ENCODE measurements at regions not wholly inside any gene's neighbourhood (a gene's known extent, or its start where the extent isn't known, plus 50 kb on each side); places are given as distances from the start of the nearest gene placed in this dataset.

GRCh38 chr6:41420186-41420585 lies 84.8 kb downstream of the NCR2 start:
- Histone ChIP-seq H3K4me1 (ENCODE audit: control insufficient read depth, insufficient read depth, low read length) (peaks cover 6% of the 10 kb centered on the region), H3K36me3 (ENCODE audit: control insufficient read depth, insufficient read depth, low read length) (no peaks in the 10 kb centered on the region), H3K9ac (ENCODE audit: low read depth, low read length) (no peak overlapping the region), H3K27me3 (ENCODE audit: control insufficient read depth, insufficient read depth, low read length) (peaks cover 96% of the 10 kb centered on the region), H3K9me3 (ENCODE audit: control insufficient read depth, insufficient read depth, low read length) (no peaks in the 10 kb centered on the region), H3K4me3 (ENCODE audit: low read depth, low read length) (no peak overlapping the region)

- Histone ChIP-seq H3K4me3 (ENCODE audit: low read depth, low read length) (no peak overlapping the region), H3K36me3 (ENCODE audit: control insufficient read depth, insufficient read depth, low read length) (no peaks in the 10 kb centered on the region), H3K4me1 (ENCODE audit: control insufficient read depth, insufficient read depth, low read length) (peaks cover 17% of the 10 kb centered on the region), H3K9me3 (ENCODE audit: control insufficient read depth, insufficient read depth, low read length) (no peaks in the 10 kb centered on the region), H3K9ac (ENCODE audit: low read depth, low read length) (no peak overlapping the region), H3K27me3 (ENCODE audit: control insufficient read depth, insufficient read depth, low read length) (peaks cover 96% of the 10 kb centered on the region)
Observed at GRCh38 chr6:41422161-41422560, 86.8 kb downstream of the NCR2 start.

- no peaks in the 10 kb centered on the region for H3K36me3 ChIP-seq (ENCODE audit: control insufficient read depth, insufficient read depth, low read length)
- H3K4me3 ChIP-seq (ENCODE audit: low read depth, low read length): no peak overlapping the region
- no peak overlapping the region for H3K9ac ChIP-seq (ENCODE audit: low read depth, low read length)
- H3K27me3 ChIP-seq (ENCODE audit: control insufficient read depth, insufficient read depth, low read length): peaks cover 89% of the 10 kb centered on the region
- H3K4me1 ChIP-seq (ENCODE audit: control insufficient read depth, insufficient read depth, low read length): peaks cover 17% of the 10 kb centered on the region
- H3K9me3 ChIP-seq (ENCODE audit: control insufficient read depth, insufficient read depth, low read length): no peaks in the 10 kb centered on the region
Observed at GRCh38 chr6:41423002-41423401, 87.6 kb downstream of the NCR2 start.

DNA sequence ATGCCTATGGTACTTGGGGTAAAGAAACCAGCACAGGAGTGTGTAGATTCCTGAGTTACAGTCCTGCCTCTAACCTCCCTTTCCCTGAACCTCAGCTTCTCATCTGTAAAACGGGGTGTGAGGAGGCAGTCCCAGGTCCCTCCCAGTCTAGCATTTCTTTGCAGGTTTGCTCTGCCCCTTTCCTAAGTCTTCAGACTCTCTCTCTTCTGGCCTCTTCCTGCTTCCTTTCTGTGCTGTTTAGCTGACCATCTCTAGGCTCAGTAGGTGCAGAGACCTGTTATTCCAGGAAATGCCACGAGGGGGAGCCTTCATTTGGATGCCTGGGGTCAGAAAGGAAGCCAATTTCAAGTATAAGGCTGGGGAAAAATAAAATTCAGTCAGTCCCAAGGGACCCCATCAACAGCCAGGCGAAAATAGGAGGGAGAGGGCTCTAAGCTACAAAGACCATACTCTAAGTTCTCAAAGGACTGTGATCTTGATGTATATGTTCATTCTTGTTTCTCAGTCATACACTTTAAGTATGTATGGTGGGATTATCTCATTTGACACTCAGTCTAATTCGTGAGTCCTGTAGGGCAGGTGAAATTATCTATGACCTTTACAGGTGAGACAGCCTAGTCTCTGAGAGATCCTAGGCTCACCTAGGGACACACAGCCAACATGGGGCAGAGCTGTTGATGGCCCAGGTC lies 89.1 kb downstream of the NCR2 start:
- H3K9me3 ChIP-seq (ENCODE audit: control insufficient read depth, insufficient read depth, low read length): no peaks in the 10 kb centered on the region
- no peaks in the 10 kb centered on the region for H3K36me3 ChIP-seq (ENCODE audit: control insufficient read depth, insufficient read depth, low read length)
- peaks cover 25% of the 10 kb centered on the region for H3K4me1 ChIP-seq (ENCODE audit: control insufficient read depth, insufficient read depth, low read length)
- peaks cover 86% of the 10 kb centered on the region for H3K27me3 ChIP-seq (ENCODE audit: control insufficient read depth, insufficient read depth, low read length)
- no peak overlapping the region for H3K9ac ChIP-seq (ENCODE audit: low read depth, low read length)
- no peak overlapping the region for H3K4me3 ChIP-seq (ENCODE audit: low read depth, low read length)

DNA sequence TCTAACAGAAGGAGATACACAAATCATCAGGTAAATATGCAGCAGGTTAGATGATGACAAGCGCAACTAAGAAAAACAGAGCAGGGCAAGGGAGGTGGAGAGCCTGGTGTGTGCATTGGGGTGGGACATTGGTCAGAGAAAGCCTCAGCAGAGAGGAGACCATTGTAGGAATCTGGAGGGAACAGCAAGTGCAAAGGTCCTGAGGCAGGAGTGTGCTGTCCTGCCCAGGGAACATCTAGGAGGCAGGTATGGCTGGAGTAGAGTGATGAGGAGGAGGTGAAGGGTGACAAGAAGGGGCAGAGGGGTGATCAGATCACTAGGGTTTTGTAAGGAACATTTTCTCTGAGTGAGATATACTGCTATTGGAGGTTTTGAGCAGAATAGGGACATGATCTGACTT lies 90.1 kb downstream of the NCR2 start:
- peaks cover 86% of the 10 kb centered on the region for H3K27me3 ChIP-seq (ENCODE audit: control insufficient read depth, insufficient read depth, low read length)
- H3K4me3 ChIP-seq (ENCODE audit: low read depth, low read length): no peak overlapping the region
- no peaks in the 10 kb centered on the region for H3K36me3 ChIP-seq (ENCODE audit: control insufficient read depth, insufficient read depth, low read length)
- peaks cover 31% of the 10 kb centered on the region for H3K4me1 ChIP-seq (ENCODE audit: control insufficient read depth, insufficient read depth, low read length)
- H3K9ac ChIP-seq (ENCODE audit: low read depth, low read length): no peak overlapping the region
- no peaks in the 10 kb centered on the region for H3K9me3 ChIP-seq (ENCODE audit: control insufficient read depth, insufficient read depth, low read length)

GRCh38 chr6:41426438-41426851 lies 91.0 kb downstream of the NCR2 start:
- Histone ChIP-seq H3K4me1 (ENCODE audit: control insufficient read depth, insufficient read depth, low read length) (peaks cover 31% of the 10 kb centered on the region), H3K9ac (ENCODE audit: low read depth, low read length) (no peak overlapping the region), H3K27me3 (ENCODE audit: control insufficient read depth, insufficient read depth, low read length) (peaks cover 85% of the 10 kb centered on the region), H3K9me3 (ENCODE audit: control insufficient read depth, insufficient read depth, low read length) (no peaks in the 10 kb centered on the region), H3K4me3 (ENCODE audit: low read depth, low read length) (peak overlapping the region; percentile 31), H3K36me3 (ENCODE audit: control insufficient read depth, insufficient read depth, low read length) (no peaks in the 10 kb centered on the region)

GRCh38 chr6:41426888-41427641 lies 91.7 kb downstream of the NCR2 start:
- peaks cover 31% of the 10 kb centered on the region for H3K4me1 ChIP-seq (ENCODE audit: control insufficient read depth, insufficient read depth, low read length)
- H3K36me3 ChIP-seq (ENCODE audit: control insufficient read depth, insufficient read depth, low read length): no peaks in the 10 kb centered on the region
- H3K9me3 ChIP-seq (ENCODE audit: control insufficient read depth, insufficient read depth, low read length): no peaks in the 10 kb centered on the region
- peaks cover 85% of the 10 kb centered on the region for H3K27me3 ChIP-seq (ENCODE audit: control insufficient read depth, insufficient read depth, low read length)
- peak overlapping the region; percentile 31 for H3K4me3 ChIP-seq (ENCODE audit: low read depth, low read length)
- no peak overlapping the region for H3K9ac ChIP-seq (ENCODE audit: low read depth, low read length)

DNA sequence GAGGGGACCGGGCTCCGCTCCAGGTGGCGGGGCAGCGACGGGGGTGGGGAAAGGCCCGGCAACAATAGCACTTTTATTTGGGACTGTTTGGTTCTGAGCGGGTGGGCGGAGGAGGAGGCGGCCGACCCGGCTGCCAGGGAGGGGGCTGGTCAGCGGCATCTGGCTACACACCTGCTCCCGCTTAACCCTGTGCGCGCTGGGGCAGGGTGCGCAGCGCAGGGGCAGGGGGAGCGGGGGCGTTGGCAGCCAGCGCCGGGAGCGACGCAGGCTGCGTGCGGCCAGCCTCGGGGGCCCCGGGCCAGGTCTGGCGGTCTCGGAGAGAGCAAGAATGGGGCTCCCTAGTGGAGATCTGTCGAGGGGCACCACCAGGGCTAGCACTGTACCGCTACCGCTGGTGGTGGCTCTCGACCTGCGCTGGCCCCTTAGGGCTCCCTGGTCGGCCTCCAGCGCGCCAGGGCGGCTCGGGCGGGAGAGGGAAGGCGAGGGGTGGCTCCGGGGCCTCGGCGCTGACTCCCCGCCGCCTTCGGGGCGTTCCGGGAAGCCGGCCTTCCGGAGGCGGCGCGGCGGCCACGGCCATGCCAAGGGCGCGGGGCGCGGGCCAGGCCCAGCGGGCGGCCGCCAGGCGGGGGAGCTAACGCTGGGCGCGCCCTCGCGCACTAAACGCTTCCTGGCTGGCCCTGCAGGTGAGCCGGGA lies 92.4 kb downstream of the NCR2 start:
- H3K9me3 ChIP-seq (ENCODE audit: control insufficient read depth, insufficient read depth, low read length): no peaks in the 10 kb centered on the region
- no peaks in the 10 kb centered on the region for H3K36me3 ChIP-seq (ENCODE audit: control insufficient read depth, insufficient read depth, low read length)
- peaks cover 34% of the 10 kb centered on the region for H3K4me1 ChIP-seq (ENCODE audit: control insufficient read depth, insufficient read depth, low read length)
- H3K4me3 ChIP-seq (ENCODE audit: low read depth, low read length): peak overlapping the region; percentile 31
- no peak overlapping the region for H3K9ac ChIP-seq (ENCODE audit: low read depth, low read length)
- peaks cover 78% of the 10 kb centered on the region for H3K27me3 ChIP-seq (ENCODE audit: control insufficient read depth, insufficient read depth, low read length)

GRCh38 chr6:41428336-41428995 lies 93.1 kb downstream of the NCR2 start:
- H3K4me3 ChIP-seq (ENCODE audit: low read depth, low read length): peak overlapping the region; percentile 39
- H3K27me3 ChIP-seq (ENCODE audit: control insufficient read depth, insufficient read depth, low read length): peaks cover 71% of the 10 kb centered on the region
- peaks cover 35% of the 10 kb centered on the region for H3K4me1 ChIP-seq (ENCODE audit: control insufficient read depth, insufficient read depth, low read length)
- H3K9ac ChIP-seq (ENCODE audit: low read depth, low read length): no peak overlapping the region
- H3K9me3 ChIP-seq (ENCODE audit: control insufficient read depth, insufficient read depth, low read length): no peaks in the 10 kb centered on the region
- H3K36me3 ChIP-seq (ENCODE audit: control insufficient read depth, insufficient read depth, low read length): no peaks in the 10 kb centered on the region

GRCh38 chr6:41428996-41429421 lies 93.6 kb downstream of the NCR2 start:
- Histone ChIP-seq H3K9ac (ENCODE audit: low read depth, low read length) (no peak overlapping the region), H3K4me1 (ENCODE audit: control insufficient read depth, insufficient read depth, low read length) (peaks cover 35% of the 10 kb centered on the region), H3K27me3 (ENCODE audit: control insufficient read depth, insufficient read depth, low read length) (peaks cover 65% of the 10 kb centered on the region), H3K36me3 (ENCODE audit: control insufficient read depth, insufficient read depth, low read length) (no peaks in the 10 kb centered on the region), H3K4me3 (ENCODE audit: low read depth, low read length) (peak overlapping the region; percentile 39), H3K9me3 (ENCODE audit: control insufficient read depth, insufficient read depth, low read length) (no peaks in the 10 kb centered on the region)

All from iPS-15b (cell line).